GM19438 (cell line): ENCODE measurements at regions not wholly inside any gene's neighbourhood (a gene's known extent, or its start where the extent isn't known, plus 50 kb on each side); places are given as distances from the start of the nearest gene placed in this dataset.

Source experiments
- ATAC-seq: cut with Tn5 transposase; IDR thresholded peaks from one replicate; pipeline ENCODE4 v1.9.1; 2021; ENCODE audit warnings: low read depth; ENCODE audit not compliant: unreplicated experiment

DNA sequence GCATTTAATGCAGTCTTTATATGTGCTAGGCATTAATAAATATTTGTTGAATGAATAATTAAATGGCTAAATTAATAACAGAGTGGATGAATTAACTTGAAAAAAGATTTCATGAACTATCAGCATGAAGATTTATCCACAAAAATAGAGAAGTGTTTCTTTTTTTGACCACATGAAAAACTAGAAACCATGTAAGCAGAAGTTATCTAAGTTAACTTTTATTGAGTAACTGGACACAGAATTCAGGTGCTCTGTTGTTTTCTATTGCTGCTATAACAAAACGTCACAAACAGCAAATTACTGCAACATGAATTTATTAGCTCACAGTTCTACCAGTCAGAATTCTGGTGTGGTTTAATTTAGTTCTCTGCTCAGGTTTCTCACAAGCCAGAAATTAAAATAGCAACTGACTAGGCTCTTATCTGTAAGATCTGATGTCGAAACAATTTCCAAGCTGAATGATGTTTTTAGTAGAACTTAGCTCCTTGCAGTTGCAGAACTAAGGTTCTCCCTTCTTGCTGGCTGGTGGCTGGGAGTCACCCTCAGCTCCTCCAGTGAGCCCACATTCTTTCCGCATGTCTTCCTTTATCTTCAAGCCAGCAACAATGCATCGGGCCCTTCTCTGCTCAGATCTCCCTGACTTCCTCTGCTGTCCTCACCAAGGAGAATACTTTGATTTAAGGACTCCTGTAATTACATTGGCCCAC lies 810.2 kb upstream of the ALCAM start:
- ATAC-seq, result no peak

DNA sequence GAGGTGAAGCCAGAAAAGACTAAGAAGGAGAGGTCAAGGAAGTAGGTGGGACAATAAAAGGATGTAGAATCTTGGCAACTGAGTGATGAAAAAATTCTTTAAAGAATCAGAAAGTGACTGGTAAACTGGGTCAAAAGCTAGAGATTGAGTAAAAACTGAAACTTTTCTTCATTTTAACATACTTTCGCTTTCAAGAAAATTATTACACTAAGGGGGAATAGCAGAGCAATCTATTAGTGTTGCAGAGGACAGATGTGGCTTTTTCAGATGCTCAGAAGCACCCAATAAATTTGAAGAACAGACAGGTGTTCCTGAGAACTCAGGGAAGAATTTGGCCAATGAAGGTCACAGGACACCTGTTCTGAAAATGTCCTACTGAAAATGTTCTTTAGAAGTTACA lies 805.4 kb upstream of the ALCAM start:
- ATAC-seq, result no peak

DNA sequence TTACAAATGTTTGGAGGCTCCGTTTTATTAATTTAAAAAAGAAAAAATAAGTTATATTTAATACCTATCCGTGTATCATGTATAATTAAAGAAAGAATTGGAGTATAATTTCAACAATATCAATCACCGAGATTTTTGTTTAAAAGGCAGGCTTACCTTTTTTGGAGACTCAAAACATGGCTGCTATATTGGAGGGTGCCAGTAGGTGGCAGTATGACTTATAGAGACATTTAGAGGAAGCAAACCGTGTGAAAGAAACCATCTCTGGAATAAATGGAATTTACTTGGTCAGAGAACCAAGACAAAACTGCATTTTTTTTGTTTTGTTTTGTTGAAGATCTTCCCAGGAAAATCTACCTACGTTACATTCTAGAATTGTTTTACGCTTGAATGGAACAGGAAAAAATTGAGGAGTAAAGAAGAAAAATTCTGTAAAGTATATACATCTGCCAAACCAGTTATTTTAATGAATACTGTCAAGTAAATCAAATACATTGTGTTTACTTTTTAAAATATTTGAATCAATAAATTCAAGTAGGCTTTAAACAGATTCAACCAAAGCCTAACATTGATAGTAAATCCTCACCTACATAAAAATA lies 802.6 kb upstream of the ALCAM start:
- no peak for ATAC-seq

DNA sequence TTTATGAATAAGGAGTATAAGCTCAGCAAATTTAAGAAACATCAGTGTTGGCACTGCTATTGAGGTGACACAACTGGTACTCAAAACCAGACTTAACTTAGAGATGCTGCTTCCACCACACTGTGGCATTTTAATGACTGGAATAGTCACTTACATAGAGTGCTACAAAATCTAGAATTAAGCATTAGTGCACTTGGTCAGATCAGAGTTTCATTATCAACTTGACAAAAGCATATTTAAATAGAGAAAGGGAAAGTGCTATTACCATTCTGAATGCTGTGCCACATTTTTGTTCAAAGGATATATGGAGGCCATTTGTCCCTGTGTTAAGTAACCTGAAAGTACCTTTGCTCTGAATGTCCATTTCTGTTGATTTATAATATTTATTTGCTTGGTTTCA lies 800.7 kb upstream of the ALCAM start:
- no peak for ATAC-seq

- no peak for ATAC-seq
Measured at GRCh38 chr3:104575634-104576033, 791.1 kb upstream of the ALCAM start.

DNA sequence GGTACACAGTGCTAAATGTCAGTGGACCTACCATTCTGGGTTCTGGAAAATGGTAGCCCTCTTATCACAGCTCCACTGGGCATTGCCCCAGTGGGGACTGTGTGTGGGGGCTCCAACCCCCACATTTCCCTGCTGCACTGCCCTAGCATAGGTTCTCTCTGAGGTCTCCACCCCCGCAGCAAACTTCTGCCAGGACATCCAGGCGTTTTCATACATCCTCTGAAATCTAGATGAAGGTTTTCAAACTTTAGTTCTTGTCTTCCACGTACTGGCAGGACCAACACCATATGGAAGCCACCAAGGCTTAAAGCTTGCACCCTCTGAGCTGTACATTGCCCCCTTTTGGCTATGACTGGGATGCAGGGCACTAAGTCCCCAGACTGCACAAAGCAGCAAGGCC lies 788.2 kb upstream of the ALCAM start:
- no peak for ATAC-seq

DNA sequence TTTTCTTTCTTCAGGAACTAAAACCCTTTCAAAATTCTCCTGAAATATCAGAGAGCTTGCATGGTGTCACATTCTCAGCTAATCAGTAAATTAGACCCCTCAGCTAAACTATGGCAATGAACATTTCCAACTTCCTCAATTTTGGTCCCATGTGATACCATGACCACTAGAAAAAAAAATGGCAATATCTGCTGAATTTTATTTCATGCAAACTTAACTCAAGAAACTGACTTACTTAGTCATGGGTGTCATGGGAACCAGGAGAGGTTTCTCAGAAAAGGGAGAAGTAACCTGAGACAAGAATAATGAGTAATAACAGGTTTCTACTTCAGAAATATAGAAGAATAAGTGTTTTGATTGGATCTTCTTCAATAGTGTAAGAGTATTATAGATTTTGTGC lies 784.6 kb upstream of the ALCAM start:
- no peak for ATAC-seq

- ATAC-seq, result no peak
Measured at GRCh38 chr3:104584682-104585081, 782.0 kb upstream of the ALCAM start.

GRCh38 chr3:104586344-104586743 lies 780.4 kb upstream of the ALCAM start:
- ATAC-seq, result no peak

- no peak for ATAC-seq
Measured at GRCh38 chr3:104588442-104588841, 778.3 kb upstream of the ALCAM start.

DNA sequence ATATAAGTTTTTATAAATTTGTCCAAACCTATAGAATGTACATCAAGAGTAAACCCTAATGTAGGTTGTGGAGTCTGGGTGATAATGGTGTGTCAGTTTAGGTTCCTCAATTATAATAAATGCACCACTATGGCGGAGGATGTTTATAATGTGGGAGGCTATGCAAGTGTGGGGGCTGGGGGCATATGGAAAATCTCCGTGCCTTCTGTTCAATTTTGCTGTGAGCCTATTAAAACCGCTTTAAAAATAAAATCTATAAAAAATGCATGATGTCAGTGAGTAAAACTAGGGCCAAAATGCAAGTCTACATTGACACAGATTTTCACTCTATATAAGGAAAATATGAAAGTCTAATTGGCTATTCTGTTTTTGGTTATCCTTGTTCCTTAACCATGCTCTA lies 774.9 kb upstream of the ALCAM start:
- ATAC-seq, result no peak

GRCh38 chr3:104594491-104594890 lies 772.2 kb upstream of the ALCAM start:
- no peak for ATAC-seq

- ATAC-seq, result no peak
Measured at GRCh38 chr3:104596054-104596453, 770.7 kb upstream of the ALCAM start.

GRCh38 chr3:104596551-104596950 lies 770.2 kb upstream of the ALCAM start:
- peak; percentile 93 for ATAC-seq

- ATAC-seq, result no peak
Measured at GRCh38 chr3:104598848-104599511, 767.7 kb upstream of the ALCAM start.

DNA sequence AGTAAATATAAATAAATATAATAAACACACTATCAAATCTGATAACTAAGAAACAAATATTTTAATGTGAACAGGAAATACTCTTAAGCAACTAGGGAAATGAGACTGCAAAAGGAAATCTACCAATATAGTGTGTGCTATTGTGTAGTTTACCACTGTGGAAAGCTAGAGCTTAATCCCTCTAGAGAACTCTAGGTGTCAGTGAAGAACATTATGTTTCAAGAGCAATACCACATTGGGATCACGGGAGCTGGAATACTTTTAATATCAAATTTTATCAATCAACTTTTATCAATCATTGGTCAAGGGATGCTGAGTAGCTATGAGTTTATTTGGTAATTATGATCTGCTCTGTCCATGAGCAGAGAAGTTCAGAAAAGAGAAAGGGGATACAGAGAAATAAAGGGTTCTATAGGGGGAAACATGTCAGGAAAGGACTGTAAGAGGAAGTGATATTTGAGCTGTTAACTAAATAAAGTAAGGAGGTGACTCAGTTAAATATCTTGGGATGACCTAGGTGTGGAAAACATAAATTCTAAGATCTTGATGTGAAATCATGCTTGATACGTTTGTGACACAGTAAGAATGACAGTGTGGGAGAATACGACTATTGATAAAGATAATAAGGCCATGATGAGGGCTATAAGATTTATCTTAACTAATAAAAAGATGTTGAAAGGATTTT lies 762.2 kb upstream of the ALCAM start:
- ATAC-seq, result no peak

GRCh38 chr3:104606812-104607211 lies 759.9 kb upstream of the ALCAM start:
- ATAC-seq, result no peak

- ATAC-seq, result no peak
Measured at GRCh38 chr3:104610730-104611652, 755.7 kb upstream of the ALCAM start.

DNA sequence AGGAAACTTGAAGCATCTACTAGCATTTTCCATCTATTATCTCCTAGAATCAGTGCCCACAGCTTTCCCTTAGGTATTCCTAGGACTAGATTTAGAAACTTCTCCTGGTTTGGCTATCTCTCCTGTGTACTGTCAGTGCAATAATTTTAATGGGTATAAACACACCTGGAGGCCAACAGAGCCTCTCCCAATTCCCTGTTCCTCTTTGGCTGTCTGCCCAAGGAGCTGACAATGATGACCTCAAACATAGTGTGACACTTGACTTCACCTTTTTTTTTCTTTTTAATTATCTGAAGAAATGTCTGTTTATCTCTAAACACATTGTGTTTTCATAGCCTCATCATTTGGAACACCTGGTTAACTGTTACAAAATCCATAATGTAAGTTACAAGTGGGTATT lies 754.5 kb upstream of the ALCAM start:
- ATAC-seq, result no peak

- no peak for ATAC-seq
Measured at GRCh38 chr3:104614564-104614963, 752.1 kb upstream of the ALCAM start.
